Left ventricle myocardium inferior (tissue), 1 donor: ENCODE measurements at regions not wholly inside any gene's neighbourhood (a gene's known extent, or its start where the extent isn't known, plus 50 kb on each side); places are given as distances from the start of the nearest gene placed in this dataset.

Source experiments
- DNase-seq: peaks from one replicate; pipeline ENCODE4 v3.0.0-alpha.2; 2020
- H3K27ac ChIP-seq: fragments of 200-600 bp; replicated peaks from 2 replicates; pipeline ENCODE4 v1.8.0; 2021
- H3K27me3 ChIP-seq: fragments of 200-600 bp; 2 replicates; pipeline ENCODE4 v1.8.0; 2021; ENCODE audit warnings: low read depth
- H3K36me3 ChIP-seq: fragments of 200-600 bp; 2 replicates; pipeline ENCODE4 v1.8.0; 2021
- H3K4me1 ChIP-seq: fragments of 200-600 bp; 2 replicates; pipeline ENCODE4 v1.8.0; 2021
- H3K4me3 ChIP-seq: fragments of 200-600 bp; 2 replicates; pipeline ENCODE4 v1.8.0; 2021; ENCODE audit warnings: mild to moderate bottlenecking, moderate library complexity
- H3K9me3 ChIP-seq: fragments of 200-600 bp; replicated peaks from 2 replicates; pipeline ENCODE4 v1.8.0; 2021
- intact Hi-C: fragments of 100-400 bp; cut with micrococcal nuclease; formaldehyde crosslinking; loops from one replicate; pipeline ENCODE4 v1.11.0; 2022
- TF ChIP-seq, protein P1 (sequence below): fragments of 200-600 bp; IDR thresholded peaks from 2 replicates; pipeline ENCODE4 v1.8.0; 2021; ENCODE audit warnings: antibody characterized with exemption, mild to moderate bottlenecking, borderline replicate concordance
- donor health status: DM: no; HTN: yes; CAD: no; lungs with severe emphysema.

DNA sequence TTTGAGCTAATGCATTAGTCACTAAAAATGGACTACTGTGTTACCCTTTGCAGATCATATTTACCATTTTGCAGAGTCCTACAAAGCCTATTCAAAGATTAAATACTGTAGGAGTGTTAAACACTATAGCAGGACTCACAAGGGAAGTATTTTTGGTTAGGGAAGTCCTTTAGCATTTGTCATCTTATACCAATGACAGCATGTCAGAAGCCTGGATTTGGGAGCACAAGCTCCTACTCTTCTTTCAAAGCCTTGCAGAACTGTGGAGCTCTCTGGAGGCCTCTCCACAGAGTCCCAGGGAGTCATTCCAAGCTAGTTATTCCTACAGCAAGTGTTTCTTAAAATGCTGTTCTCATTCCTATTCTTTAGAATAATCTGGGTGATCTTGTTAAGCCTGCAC lies 288.8 kb downstream of the PIK3R1 start:
- Histone ChIP-seq H3K4me1 (no peaks in the 10 kb centered on the region), H3K27me3 (no peaks in the 10 kb centered on the region), H3K4me3 (no peak overlapping the region), H3K27ac (no peak overlapping the region), H3K36me3 (no peaks in the 10 kb centered on the region), H3K9me3 (no peaks in the 10 kb centered on the region)
- TF ChIP-seq, protein P1, sequence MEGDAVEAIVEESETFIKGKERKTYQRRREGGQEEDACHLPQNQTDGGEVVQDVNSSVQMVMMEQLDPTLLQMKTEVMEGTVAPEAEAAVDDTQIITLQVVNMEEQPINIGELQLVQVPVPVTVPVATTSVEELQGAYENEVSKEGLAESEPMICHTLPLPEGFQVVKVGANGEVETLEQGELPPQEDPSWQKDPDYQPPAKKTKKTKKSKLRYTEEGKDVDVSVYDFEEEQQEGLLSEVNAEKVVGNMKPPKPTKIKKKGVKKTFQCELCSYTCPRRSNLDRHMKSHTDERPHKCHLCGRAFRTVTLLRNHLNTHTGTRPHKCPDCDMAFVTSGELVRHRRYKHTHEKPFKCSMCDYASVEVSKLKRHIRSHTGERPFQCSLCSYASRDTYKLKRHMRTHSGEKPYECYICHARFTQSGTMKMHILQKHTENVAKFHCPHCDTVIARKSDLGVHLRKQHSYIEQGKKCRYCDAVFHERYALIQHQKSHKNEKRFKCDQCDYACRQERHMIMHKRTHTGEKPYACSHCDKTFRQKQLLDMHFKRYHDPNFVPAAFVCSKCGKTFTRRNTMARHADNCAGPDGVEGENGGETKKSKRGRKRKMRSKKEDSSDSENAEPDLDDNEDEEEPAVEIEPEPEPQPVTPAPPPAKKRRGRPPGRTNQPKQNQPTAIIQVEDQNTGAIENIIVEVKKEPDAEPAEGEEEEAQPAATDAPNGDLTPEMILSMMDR, result no peak
- DNase-seq, result no peak
- intact Hi-C loops, result no loop called here

DNA sequence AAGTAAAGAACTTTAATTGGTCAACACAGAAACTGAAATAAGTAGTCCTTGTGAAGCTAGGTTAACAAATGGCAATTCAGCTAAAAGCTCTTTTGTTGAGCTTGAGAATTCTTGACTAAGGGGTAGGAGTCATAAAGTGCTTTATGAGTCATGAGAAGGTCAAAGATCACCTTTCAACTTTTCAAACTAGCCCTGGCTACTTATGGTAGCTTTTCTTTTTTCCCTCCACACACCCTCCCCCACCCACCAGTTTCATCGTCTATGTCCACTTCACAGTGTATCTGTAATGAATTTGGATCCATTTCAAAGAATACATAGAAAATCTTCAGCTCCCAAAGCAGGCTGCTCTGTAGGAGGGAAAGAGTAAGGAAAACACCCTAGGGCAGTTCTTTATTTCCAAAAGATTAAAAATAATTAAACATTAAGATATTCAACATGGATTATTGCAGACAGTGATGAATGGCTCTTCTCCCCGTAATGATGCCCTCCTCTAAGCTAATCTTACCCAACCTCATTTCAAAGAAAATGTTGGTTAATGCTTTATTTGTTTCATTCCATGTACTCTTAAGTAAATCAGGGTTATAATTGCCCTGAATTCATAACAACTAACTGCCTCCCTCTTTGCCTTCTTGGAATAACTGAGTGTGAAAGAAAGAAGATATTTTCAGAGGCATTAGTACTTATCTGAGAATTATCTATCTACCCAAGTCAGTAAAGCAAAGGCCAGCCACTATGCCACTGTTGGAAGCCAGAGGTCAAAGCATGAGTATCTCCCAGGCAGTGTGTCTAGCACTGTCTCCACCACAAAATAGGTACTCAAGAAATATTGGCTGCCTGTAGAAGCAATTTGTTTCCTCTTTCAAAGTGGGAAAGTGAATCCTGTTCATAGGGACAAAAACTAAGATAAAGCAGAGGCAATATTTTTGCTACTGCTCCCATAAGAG lies 290.6 kb downstream of the PIK3R1 start:
- H3K4me1 ChIP-seq, result no peaks in the 10 kb centered on the region
- H3K27ac ChIP-seq, result no peak overlapping the region
- H3K9me3 ChIP-seq, result no peaks in the 10 kb centered on the region
- H3K27me3 ChIP-seq, result no peaks in the 10 kb centered on the region
- TF ChIP-seq, protein P1, result no peak
- no peaks in the 10 kb centered on the region for H3K36me3 ChIP-seq
- intact Hi-C loops, result no loop called here
- no peak for DNase-seq
- no peak overlapping the region for H3K4me3 ChIP-seq

DNA sequence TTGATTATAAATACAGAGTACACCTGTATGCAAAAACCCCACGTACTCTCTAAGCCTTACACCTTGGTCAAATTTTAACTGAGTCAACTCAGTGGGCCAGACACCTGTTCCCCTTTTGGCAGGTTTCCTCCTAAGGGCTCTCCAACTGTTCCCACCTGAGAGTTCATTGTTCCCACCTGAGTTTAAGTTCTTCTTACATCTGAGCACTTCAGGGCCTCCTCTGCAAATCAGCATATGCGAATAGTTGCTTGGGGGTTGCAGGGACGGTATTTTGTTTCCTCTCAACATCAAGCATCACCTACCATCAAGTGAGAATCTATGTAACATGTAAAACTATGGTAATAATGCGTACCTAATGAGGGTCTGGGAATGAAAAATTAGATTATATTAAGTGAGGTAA lies 300.0 kb downstream of the PIK3R1 start:
- intact Hi-C loops, result no loop called here

DNA sequence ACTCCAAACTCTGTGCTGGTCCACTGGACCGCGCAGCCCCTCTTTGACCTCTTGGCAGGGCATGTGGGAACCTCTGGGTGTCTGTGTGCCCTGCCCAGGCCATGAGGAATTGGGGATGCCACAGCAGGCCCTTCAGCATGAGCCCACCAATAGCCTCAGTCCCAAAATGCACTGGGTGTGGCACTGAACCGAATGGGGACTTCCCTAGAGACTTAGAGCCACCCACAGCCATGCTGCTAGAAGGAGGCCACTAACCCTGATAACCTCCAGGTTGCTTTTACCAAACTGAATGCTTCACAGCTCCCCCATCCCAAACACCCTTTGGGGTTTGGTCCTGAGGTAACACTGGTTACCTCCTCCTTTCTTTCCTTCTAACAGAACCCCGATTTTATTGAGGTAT lies 302.7 kb downstream of the PIK3R1 start:
- TF ChIP-seq, protein P1, result no peak
- Histone ChIP-seq H3K4me3 (no peak overlapping the region), H3K27ac (no peak overlapping the region), H3K27me3 (no peaks in the 10 kb centered on the region), H3K9me3 (no peaks in the 10 kb centered on the region), H3K4me1 (no peaks in the 10 kb centered on the region), H3K36me3 (no peaks in the 10 kb centered on the region)
- no peak for DNase-seq
- intact Hi-C loops, result no loop called here

More for the DNA sequence above, 300.0 kb downstream of the PIK3R1 start:
- H3K9me3 ChIP-seq, result no peaks in the 10 kb centered on the region
- no peaks in the 10 kb centered on the region for H3K36me3 ChIP-seq
- H3K4me3 ChIP-seq, result no peak overlapping the region
- no peak for DNase-seq
- H3K27me3 ChIP-seq, result no peaks in the 10 kb centered on the region
- no peaks in the 10 kb centered on the region for H3K4me1 ChIP-seq
- TF ChIP-seq, protein P1, result no peak
- no peak overlapping the region for H3K27ac ChIP-seq

DNA sequence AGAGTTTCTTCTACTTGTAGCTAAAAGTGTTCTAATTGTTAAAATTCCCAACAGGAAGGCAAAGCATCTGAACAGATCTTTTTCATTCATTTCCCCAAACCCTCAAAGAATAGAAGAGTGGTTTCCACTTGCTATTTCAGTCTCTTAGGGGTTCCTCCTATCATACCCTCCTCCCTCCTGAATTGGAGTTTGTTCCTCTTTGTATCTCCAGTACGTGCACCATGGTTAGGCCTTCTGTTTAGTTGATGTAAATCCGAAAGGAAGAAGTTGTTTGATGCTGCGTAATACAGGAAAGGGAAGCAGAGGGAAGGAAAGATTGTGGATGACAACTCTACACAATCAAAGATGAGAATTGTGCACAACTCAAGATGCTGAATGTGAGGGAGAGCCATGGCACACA lies 303.6 kb downstream of the PIK3R1 start:
- DNase-seq, result no peak
- Histone ChIP-seq H3K9me3 (no peaks in the 10 kb centered on the region), H3K4me3 (no peak overlapping the region), H3K27me3 (no peaks in the 10 kb centered on the region), H3K27ac (no peak overlapping the region), H3K36me3 (no peaks in the 10 kb centered on the region), H3K4me1 (no peaks in the 10 kb centered on the region)
- intact Hi-C loops, result no loop called here
- TF ChIP-seq, protein P1, result no peak
